ENCODE measurements at regions not wholly inside any gene's neighbourhood (a gene's known extent, or its start where the extent isn't known, plus 50 kb on each side); places are given as distances from the start of the nearest gene placed in this dataset.

DNA sequence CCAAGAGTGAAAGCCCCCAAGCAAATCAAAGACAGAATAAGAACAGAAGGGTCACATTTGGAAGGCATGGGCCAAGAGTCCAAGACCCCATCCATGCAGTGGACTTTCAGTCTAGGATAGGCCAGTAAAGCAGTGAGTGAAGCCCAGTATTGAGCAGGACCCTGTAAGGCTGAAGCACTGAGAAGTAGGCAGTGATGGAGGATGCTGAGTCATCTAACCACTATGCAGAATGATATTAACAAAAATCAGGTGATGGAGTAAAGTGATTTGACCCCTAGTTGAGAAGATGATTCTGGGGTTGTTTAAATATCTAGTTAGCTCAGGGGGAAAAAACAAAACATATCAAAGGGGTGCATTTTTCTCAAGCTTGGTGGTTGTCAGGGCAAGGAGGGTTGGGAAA is 308.7 kb upstream of the PLXNA2 start:
- no peak for DNase-seq

- no peak for DNase-seq
Observed at GRCh38 chr1:208556461-208556860, 312.3 kb upstream of the PLXNA2 start.

DNA sequence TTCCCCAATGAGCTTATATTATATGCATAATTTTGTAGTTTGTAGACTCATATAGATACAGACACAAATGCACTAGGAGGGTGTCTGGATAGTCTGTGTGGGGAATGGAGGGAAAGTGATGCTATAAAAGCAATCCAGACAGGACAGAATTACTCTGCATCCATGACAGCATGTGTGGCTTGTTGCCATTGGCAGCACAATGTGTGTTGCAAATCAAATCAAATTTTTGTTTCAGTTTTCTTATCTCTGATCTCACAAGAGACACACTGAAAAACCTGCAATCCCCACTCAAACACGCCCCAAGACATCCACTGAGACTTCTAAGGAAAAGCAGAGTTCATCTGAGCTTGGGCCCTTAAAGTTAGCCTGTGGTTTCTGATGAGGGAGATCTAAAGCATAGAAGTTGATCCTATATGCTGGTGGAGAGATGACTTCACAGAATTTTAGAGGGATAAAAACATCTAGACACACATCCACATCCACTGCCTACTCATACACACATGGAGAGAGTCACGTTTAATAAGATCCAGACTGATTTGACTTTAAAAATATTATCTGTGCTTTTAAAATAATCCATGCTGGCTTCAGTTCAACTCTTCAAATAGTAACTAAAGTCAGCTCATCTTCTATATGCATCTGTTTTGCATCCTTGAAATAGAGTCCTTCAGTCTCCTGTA is 313.0 kb upstream of the PLXNA2 start:
- no peak for DNase-seq

GRCh38 chr1:208557723-208558094 is 313.5 kb upstream of the PLXNA2 start:
- DNase-seq = no peak

DNA sequence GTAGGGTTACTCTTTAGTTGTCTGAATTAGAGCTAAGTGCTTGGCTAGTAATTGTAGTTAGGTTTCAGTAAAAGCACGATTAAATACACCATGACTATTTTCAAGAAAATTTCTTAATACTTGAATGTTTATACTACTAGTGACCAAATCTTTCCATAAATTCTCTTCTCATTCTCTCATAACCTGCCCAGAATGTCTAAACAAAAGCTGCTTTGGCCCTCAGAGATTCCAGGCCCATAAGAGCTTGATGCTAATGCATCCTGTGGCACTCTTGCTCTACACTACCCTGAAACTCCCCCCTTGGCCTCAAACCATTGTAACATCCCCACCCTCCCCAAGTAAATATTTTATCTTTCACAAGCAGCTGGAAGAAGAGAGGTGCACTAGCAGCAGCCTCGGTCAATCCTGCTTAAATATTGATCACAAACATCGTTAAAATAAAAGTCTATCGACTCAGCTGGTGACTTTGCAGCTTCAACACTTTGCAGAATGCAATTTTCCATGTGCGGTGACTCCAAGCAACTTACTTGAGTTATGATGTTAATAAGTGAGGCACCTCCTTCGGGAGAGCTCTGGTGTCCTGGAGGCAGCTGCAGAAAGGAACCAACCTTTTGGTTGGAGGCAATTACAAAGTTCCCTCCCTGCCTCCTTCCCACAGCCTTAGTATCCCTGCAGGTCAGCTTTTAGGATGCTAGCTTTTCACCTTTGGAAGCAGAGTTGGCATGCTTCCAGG is 315.6 kb upstream of the PLXNA2 start:
- DNase-seq = no peak

DNA sequence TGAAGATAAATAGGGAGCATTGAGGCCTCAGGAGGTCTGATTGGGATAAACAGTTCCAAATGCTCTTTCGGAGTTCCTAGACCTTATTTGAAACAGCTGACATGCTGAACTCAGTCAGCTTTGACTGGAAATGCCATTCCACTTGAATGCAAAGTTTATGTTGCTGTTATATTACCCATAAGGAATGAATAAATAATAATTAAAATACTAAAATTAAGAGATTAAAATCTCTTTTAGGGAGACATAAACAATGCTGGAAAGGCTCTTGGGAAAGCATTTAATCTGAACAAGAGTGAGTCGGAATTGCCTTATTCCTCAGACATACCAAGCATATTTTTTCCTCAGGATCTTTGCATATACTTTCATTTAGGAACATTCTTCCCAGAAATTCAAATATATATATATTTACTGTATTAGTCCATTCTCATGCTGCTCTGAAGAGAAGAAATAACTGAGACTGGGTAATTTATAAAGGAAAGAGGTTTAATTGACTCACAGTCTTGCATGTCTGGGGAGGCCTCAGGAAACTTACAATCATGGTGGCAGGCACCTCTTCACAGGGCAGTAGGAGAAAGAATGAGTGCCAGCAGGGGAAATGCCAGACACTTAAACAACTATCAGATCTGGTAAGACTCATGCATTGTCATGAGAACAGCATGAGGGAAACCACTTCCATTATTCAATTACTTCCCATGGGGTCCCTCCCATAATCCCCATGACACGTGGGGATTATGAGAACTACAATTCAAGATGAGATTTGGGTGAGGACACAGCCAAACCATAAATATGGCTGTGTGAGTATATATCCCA is 318.2 kb upstream of the PLXNA2 start:
- DNase-seq = no peak

DNA sequence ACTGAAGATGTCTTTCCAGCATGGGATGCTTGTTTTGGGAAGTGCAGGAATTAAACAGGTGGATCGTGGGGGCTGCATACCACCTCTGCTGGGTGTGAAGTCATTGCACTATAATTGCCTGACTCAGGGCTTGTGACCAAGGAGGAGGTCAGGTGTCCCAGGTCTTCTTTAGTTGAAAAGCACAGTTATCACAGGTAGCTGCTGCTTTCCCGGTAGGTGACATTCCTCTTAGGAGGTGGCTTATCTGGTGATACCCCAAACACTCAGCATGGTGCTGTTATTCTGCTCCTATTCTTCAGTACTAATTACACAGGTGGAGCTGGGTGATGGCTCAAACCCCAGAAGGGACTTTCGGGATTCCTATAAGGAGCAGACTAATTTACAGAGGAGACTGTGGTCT is 320.3 kb upstream of the PLXNA2 start:
- DNase-seq = no peak

DNA sequence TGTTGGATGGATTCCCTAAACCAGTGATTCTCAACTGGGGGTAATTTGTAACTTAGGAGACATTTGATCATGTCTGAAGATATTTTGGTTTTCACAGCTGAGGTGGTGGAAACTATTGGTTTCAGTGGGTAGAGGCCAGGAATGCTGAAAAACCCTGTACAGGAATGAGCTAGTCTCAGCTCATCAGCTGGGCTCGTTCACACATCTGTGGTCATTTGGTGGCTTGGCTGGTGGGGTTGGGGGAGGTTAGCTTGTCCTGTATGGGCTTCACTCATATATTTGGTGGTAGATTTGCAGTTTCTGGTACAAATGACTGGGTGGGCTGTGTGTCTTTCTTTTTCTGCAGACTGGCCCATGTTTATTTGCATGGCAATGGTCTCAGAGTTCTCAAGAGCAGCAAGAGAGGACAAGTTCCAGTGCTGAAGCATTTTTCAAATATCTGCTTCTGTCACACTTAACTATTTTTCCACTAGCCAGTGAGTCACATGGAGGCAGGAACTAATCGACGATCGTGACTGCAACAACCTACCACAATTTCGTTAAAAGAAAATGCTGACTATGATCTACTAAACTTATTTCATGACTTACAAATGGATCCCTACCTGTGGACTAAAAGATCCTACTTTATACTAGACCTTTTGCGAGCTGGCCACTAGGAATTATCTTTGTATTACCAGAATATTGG is 321.7 kb upstream of the PLXNA2 start:
- no peak for DNase-seq

DNA sequence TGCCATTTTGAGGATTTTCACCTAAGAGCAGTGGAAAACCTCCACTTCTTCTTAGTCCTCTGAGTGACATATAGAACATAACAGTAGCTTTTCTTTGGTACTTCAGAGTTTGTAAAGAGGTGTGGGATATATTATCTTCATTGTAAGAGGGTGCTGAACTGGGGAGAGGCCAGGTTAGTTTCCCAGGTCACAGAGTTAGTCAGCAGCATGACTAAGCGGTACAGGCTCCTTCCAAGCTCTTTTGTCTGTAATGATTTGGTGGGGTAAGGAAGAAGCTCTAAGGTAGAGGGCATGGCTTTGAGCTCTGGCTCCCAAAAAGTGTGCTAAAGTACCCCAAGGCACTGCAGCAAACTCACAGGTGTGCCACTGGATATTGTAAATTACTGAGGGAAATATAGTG is 325.0 kb upstream of the PLXNA2 start:
- no peak for DNase-seq

- no peak for DNase-seq
Observed at GRCh38 chr1:208570362-208570761, 326.2 kb upstream of the PLXNA2 start.

GRCh38 chr1:208576425-208576824 is 332.2 kb upstream of the PLXNA2 start:
- DNase-seq = no peak

DNA sequence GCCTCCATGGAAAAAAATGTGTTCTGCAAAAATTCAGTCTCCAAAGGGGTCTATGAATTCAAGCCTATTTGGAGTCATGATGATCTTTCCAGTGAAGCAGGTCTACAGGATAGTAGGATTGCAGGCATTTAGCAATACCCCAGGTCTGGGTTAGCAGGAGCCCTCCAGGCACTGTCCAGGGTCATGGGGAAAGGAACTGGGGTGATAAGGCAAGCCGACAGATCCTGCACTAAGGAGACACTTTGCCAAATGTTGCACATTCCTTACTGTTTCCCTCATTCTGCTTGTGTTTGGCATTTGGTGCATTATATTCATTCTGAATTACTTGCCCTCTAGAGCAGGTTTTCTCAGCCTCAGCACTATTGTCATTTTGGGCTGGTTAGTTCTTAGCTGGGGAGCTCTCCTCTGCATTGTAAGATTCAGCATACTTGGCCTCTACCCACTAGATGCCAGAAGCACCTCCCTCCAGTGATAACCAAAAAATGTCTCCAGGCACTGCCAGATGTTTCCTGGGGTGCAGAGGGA is 333.3 kb upstream of the PLXNA2 start:
- no peak for DNase-seq

DNA sequence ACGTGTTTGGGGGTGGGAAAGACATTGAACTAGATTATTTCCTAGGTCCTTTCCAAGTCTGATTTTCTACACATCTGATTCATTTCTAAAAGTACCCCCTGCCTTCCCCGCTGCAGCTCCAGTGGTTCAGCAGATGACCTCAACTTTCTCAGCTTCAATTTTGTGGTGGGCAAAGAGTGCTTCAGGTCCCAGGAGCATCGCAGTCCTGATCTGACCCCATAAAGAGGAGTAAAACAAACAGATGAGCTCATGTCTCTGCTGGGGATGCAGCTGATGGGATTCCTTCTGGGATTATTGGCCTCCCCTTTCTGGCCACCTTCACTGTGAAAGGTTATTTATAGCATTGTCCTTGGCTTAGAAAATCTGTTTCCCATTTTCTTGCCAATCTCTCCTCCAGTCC is 337.0 kb upstream of the PLXNA2 start:
- no peak for DNase-seq

DNA sequence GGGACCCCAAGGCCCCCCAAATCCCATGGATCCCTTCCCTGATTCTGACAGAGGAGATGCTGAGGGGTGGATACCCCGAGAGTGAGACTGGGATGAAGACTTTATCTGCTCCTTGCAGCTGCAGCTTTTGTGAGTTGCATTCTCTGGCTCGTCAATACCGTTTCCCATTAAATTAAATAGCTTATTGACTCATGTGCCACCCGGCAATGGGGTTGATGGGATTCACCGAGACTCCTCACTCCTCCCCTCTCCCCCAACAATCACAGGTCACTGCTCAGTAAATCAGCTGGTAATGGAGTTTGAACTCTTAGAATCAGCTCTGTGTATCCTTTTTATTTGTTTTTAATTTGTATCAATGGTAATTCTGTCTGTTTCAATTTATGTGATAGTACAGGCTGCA is 337.5 kb upstream of the PLXNA2 start:
- DNase-seq = no peak

GRCh38 chr1:208584167-208584755 is 340.1 kb upstream of the PLXNA2 start:
- DNase-seq = no peak

- no peak for DNase-seq
Observed at GRCh38 chr1:208587110-208587509, 342.9 kb upstream of the PLXNA2 start.

- DNase-seq = no peak
Observed at GRCh38 chr1:208593306-208594006, 349.3 kb upstream of the PLXNA2 start.

GRCh38 chr1:208595236-208595635 is 351.1 kb upstream of the PLXNA2 start:
- no peak for DNase-seq

DNA sequence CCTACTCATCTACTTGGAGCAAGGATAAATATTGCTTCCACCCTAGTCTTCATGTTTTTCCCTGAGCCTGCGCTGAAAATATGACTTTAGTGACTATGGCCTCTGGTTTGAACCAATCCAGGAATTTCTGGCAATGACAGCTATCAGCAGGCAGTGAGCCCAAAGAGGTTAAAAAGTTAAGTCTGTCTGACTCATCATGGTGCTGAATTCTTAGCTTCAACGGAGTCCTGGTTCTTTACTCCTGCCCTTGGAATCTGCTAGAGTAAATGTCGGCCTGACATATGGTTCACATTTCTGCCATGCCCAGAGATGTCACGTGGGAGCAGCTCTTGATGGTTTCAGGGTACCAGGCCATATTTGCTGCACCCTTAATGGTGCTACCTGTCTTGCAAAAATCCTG is 351.6 kb upstream of the PLXNA2 start:
- no peak for DNase-seq

DNA sequence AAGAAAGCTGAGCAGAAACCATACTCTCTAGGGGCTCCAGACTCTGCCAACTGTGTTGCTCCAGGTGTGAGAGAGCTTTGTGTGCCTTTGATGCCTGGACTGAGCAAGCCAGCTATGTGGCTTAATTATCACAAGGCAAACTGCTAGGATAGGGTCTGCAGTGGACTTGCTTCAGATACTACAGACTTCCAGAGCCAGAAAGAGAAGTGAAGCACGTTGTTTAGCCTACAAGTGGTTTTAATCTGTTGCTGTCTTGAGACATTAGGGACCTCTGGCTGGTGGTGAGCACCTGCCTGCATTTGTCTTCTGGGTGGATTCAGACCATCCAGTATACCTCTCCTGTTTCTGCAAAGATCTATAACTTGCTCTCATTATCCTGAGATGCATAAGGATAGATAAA is 353.4 kb upstream of the PLXNA2 start:
- no peak for DNase-seq

- DNase-seq = no peak
Observed at GRCh38 chr1:208598021-208598420, 353.8 kb upstream of the PLXNA2 start.

GRCh38 chr1:208599063-208599462 is 354.9 kb upstream of the PLXNA2 start:
- no peak for DNase-seq
